CD4-positive, alpha-beta T cell treated with Interleukin-1 beta for 1 hour (primary cell): ENCODE measurements at regions not wholly inside any gene's neighbourhood (a gene's known extent, or its start where the extent isn't known, plus 50 kb on each side); places are given as distances from the start of the nearest gene placed in this dataset.

ENCODE experiments used
- DNase-seq, 2 donors: peaks; one replicate each; pipeline ENCODE4 v3.0.0-alpha.2; 2020 to 2022

DNA sequence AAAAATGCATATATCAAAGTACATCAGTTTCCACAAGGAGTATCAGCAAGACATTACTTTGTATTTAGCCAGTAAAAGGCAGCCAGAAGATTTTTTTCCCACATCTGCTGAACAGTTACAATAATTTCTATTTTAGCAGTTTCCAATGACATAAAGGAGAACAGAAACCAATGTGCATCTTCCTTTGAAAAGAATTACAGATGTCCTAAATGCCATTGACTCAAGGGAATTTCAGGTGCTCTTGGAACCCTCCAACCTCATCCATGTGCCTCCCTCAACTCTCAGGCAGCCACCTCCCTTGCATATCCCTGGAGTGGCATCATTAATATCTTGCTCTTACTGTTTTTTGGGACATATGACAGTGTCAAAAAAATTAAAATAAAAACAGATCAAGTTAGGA lies 62.2 kb upstream of the ST8SIA1 start:
- DNase-seq: no peak

DNA sequence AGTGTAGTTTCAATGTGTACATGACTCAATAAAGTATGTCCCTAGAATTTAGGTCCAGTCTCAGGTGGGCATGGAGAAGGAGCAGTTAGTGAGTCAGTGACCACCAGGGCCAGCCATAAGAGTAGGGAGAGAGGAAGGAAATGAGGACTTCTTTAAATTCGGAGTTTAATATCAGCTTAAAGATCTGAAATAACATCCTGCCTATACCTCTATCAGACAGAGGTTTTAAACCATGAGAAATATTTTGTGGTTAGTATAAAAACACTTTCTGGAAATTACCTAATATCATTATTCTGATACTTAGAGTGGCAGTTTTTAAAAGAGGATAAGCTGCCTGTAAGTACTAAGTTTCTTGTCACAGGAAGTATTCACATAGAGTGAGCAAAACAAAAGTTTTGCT lies 61.7 kb upstream of the ST8SIA1 start:
- DNase-seq: peak in 1 of 2 donors; percentile 49

GRCh38 chr12:22395666-22396065 lies 61.2 kb upstream of the ST8SIA1 start:
- no peak for DNase-seq
